HepG2 (cell line): ENCODE measurements at regions not wholly inside any gene's neighbourhood (a gene's known extent, or its start where the extent isn't known, plus 50 kb on each side); places are given as distances from the start of the nearest gene placed in this dataset.

ENCODE experiments used
- ATAC-seq: fragments of 200-7000 bp; cut with Tn5 transposase; 3 replicates; pipeline ENCODE4 v1.9.1; 2020; ENCODE audit warnings: mild to moderate bottlenecking, moderate library complexity
- BruUV-seq: library from RNA; stranded (reverse); fragments of 400-500 nt; replicated peaks from 2 replicates; lab custom pipeline; 2021; lab: Mats Ljungman, UMichigan
- CTCF ChIA-PET: fragments of 300-600 bp; formaldehyde crosslinking; extraction: SDS; loops from one replicate; lab custom pipeline; 2021; ENCODE audit warnings: low total read pairs, inconsistent platforms, low intra/inter-chr PET ratio; lab: Yijun Ruan, JAX
- POLR2A ChIA-PET: fragments of 350-600 bp; sonication (Branson Sonifier 250); formaldehyde crosslinking; loops from one replicate; lab custom pipeline; 2020; ENCODE audit warnings: antibody characterized with exemption, inconsistent platforms; lab: Yijun Ruan, JAX
- DNase-seq: peaks from one replicate; pipeline ENCODE4 v3.0.0-alpha.2; 2015; ENCODE audit warnings: low spot score
- FAIRE-seq: peaks from 3 replicates; lab custom pipeline; 2011; peaks lifted over from hg19 to GRCh38; lab: Jason Lieb, UNC
- H2AFZ ChIP-seq: one replicate; pipeline ENCODE4 v1.6.1; 2011; ENCODE audit warnings: low read length, inconsistent platforms
- H3K27ac ChIP-seq: fragments of 300-600 bp; 3 replicates; pipeline ENCODE4 v1.8.0; 2011; ENCODE audit warnings: mixed run types, mild to moderate bottlenecking, mixed read lengths, low read length, inconsistent platforms; ENCODE audit not compliant: insufficient read depth; ENCODE audit errors: extremely low read length
- H3K27me3 ChIP-seq, 2 experiments: fragments of 200-600 bp in 1 of 2; 2 replicates in 1 of 2; 3 replicates in 1 of 2; pipeline versions ENCODE4 v1.6.0 to v1.8.0; 2011; ENCODE audit warnings: low read length in 2 of 2, mild to moderate bottlenecking in 2 of 2, moderate library complexity in 2 of 2, inconsistent platforms in 1 of 2; ENCODE audit not compliant: insufficient read depth in 2 of 2, control insufficient read depth in 1 of 2
- H3K36me3 ChIP-seq, 2 experiments: fragments of 200-600 bp in 1 of 2; replicated peaks in 1 of 2; 2 replicates in 1 of 2; 3 replicates in 1 of 2; pipeline versions ENCODE4 v1.5.1 to v1.8.0; 2011; ENCODE audit warnings: low read length in 2 of 2, inconsistent platforms in 1 of 2; ENCODE audit not compliant: insufficient read depth in 2 of 2, control insufficient read depth in 1 of 2
- H3K4me1 ChIP-seq: 2 replicates; pipeline ENCODE4 v1.5.1; 2012; ENCODE audit warnings: low read length, inconsistent platforms; ENCODE audit not compliant: insufficient read depth
- H3K4me2 ChIP-seq: 2 replicates; pipeline ENCODE4 v1.6.0; 2011; ENCODE audit warnings: low read depth, low read length, inconsistent platforms
- H3K4me3 ChIP-seq, 3 experiments: fragments of 200-600 bp in 1 of 3; sonication (generic), shearing (Covaris generic) in 1 of 3; replicated peaks in 1 of 3; 2 replicates each; pipeline ENCODE4 v1.5.1; 2011 to 2016; ENCODE audit warnings: low read length in 3 of 3, inconsistent platforms in 2 of 3, low read depth in 2 of 3, mild to moderate bottlenecking in 2 of 3, control low read depth in 1 of 3, mixed read lengths in 1 of 3; ENCODE audit not compliant: insufficient read depth in 1 of 3
- H3K79me2 ChIP-seq: one replicate; pipeline ENCODE4 v1.6.1; 2011; ENCODE audit warnings: low read length, inconsistent platforms; ENCODE audit not compliant: insufficient read depth
- H3K9ac ChIP-seq: 2 replicates; pipeline ENCODE4 v1.6.0; 2011; ENCODE audit warnings: mild to moderate bottlenecking, low read depth, low read length, inconsistent platforms; ENCODE audit not compliant: insufficient read depth
- H3K9me3 ChIP-seq: 2 replicates; pipeline ENCODE4 v1.5.1; 2012; ENCODE audit warnings: mild to moderate bottlenecking, low read length
- H4K20me1 ChIP-seq: 2 replicates; pipeline ENCODE4 v1.6.0; 2011; ENCODE audit warnings: inconsistent platforms, mild to moderate bottlenecking, low read length, moderate library complexity; ENCODE audit not compliant: insufficient read depth
- FOXK1 ChIP-seq: sonication (generic); formaldehyde crosslinking; IDR thresholded peaks from 2 replicates; pipeline ENCODE4 v1.4.0; 2020; ENCODE audit warnings: low read depth, missing genetic modification reagents, borderline replicate concordance
- GATAD1 ChIP-seq: IDR thresholded peaks from 2 replicates; pipeline ENCODE4 v1.6.1; 2016; ENCODE audit warnings: missing genetic modification reagents, missing compliant biosample characterization
- HDAC6 ChIP-seq: fragments of 200-600 bp; sonication (generic); IDR thresholded peaks from 2 replicates; pipeline ENCODE4 v1.7.0; 2017; ENCODE audit warnings: mild to moderate bottlenecking, antibody characterized with exemption, low read length, low read depth
- TEF ChIP-seq: sonication (generic); formaldehyde crosslinking; IDR thresholded peaks from 2 replicates; pipeline ENCODE4 v1.5.0; 2020; ENCODE audit warnings: missing genetic modification reagents
- ZBTB46 ChIP-seq: sonication (generic); formaldehyde crosslinking; IDR thresholded peaks from 2 replicates; pipeline ENCODE4 v1.4.0; 2020; ENCODE audit warnings: mild to moderate bottlenecking, missing genetic modification reagents, borderline replicate concordance
- ZNF232 ChIP-seq: sonication (generic); formaldehyde crosslinking; IDR thresholded peaks from 2 replicates; pipeline ENCODE4 v1.4.0; 2020; ENCODE audit warnings: missing genetic modification reagents, borderline replicate concordance
- ZNF776 ChIP-seq: sonication (generic); formaldehyde crosslinking; IDR thresholded peaks from 2 replicates; pipeline ENCODE4 v1.4.0; 2020; ENCODE audit warnings: mild to moderate bottlenecking, missing genetic modification reagents
- WGBS: methylation state at CpG from one replicate; pipeline ENCODE4 v1.1.6; 2017; ENCODE audit warnings: low lambda C conversion rate; 5-methylcytosine and 5-hydroxymethylcytosine counted together
- in situ Hi-C: cut with HindIII; loops from 2 replicates; pipeline ENCODE4 v1.10.0; 2017; ENCODE audit warnings: low pct_unique_long_range_greater_than_20kb; ENCODE audit not compliant: extremely low pct_ligation_motif_present
- intact Hi-C: fragments of 100-400 bp; cut with micrococcal nuclease; formaldehyde crosslinking; loops from one replicate; pipeline ENCODE4 v1.10.0; 2022; ENCODE audit not compliant: unreplicated experiment

- ChIA-PET CTCF (interaction anchor here (1.8 kb wide), 1 partner anchor 120 kb away, joined by 5 read pairs; the partner anchor contains the start of gene UBA1), POLR2A (interaction anchor here (1.0 kb wide), 2 partner anchors 80 to 168 kb away, joined by 3 to 5 read pairs; partner anchors contain the start of genes NDUFB11, RBM10 and USP11)
- no peak overlapping the region for H2AFZ ChIP-seq
- FAIRE-seq (no peak), DNase-seq (no peak), ATAC-seq (no peak)
- no peak overlapping the region for H3K9ac ChIP-seq
- no peaks in the 10 kb centered on the region for H3K27me3 ChIP-seq
- H4K20me1 ChIP-seq = no peaks in the 10 kb centered on the region
- intact Hi-C loops = loop anchor here (2.0 to 10.0 kb wide), 2 partner anchors 78 to 120 kb away; partner anchors contain the start of genes UBA1 and USP11
- H3K36me3 ChIP-seq = no peaks in the 10 kb centered on the region
- in situ Hi-C loops = no loop called here
- peaks cover 13% of the 10 kb centered on the region; the same call in 1 of the 2 replicates for H3K4me1 ChIP-seq
- WGBS = 11% methylated on average over 5 of the region's 5 CpGs
- H3K4me3 ChIP-seq = no peak overlapping the region
- H3K4me2 ChIP-seq = no peak overlapping the region
- no peaks in the 10 kb centered on the region for H3K9me3 ChIP-seq
- TF ChIP-seq FOXK1 (CRISPR knock-in tag) (no peak), ZNF232 (CRISPR knock-in tag) (no peak), TEF (CRISPR knock-in tag) (no peak), ZNF776 (no peak), GATAD1 (CRISPR knock-in tag) (no peak), ZBTB46 (CRISPR knock-in tag) (no peak), HDAC6 (no peak)
- H3K27ac ChIP-seq = no peak overlapping the region
- no TSS peak for BruUV-seq
- no peaks in the 10 kb centered on the region for H3K79me2 ChIP-seq
Observed at GRCh38 chrX:47313056-47313455, 57.3 kb upstream of the ZNF157 start.
